Nephron progenitor cell (in vitro differentiated cells): ENCODE measurements at regions not wholly inside any gene's neighbourhood (a gene's known extent, or its start where the extent isn't known, plus 50 kb on each side); places are given as distances from the start of the nearest gene placed in this dataset.
"Not testable (repeated sequence)": the region's sequence is repeated elsewhere in the genome, so short reads cannot be mapped to it uniquely, and the experiment has no call there.

ENCODE experiments used
- DNase-seq: peaks from one replicate; pipeline ENCODE4 v3.0.0; 2021
- H3K27ac Mint-ChIP-seq: 2 replicates; pipeline ENCODE4 v1.8.0; 2021; ENCODE audit warnings: mild to moderate bottlenecking, moderate library complexity, mixed read lengths
- H3K27me3 Mint-ChIP-seq: 2 replicates; pipeline ENCODE4 v1.8.0; 2021; ENCODE audit warnings: mild to moderate bottlenecking, low read depth, mixed read lengths; ENCODE audit not compliant: poor library complexity
- H3K36me3 Mint-ChIP-seq: 2 replicates; pipeline ENCODE4 v1.8.0; 2021; ENCODE audit warnings: low read depth, mixed read lengths
- H3K4me1 Mint-ChIP-seq: 2 replicates; pipeline ENCODE4 v1.8.0; 2021; ENCODE audit warnings: mixed read lengths
- H3K4me3 Mint-ChIP-seq: 2 replicates; pipeline ENCODE4 v1.8.0; 2021; ENCODE audit warnings: mild to moderate bottlenecking, moderate library complexity, mixed read lengths
- H3K9me3 Mint-ChIP-seq: 2 replicates; pipeline ENCODE4 v1.8.0; 2021; ENCODE audit warnings: mild to moderate bottlenecking, moderate library complexity, mixed read lengths
- TF ChIP-seq, protein P1 (sequence below): fragments of 200-600 bp; sonication (generic); IDR thresholded peaks from 2 replicates; pipeline ENCODE4 v1.5.0; 2021; ENCODE audit warnings: antibody characterized with exemption

DNA sequence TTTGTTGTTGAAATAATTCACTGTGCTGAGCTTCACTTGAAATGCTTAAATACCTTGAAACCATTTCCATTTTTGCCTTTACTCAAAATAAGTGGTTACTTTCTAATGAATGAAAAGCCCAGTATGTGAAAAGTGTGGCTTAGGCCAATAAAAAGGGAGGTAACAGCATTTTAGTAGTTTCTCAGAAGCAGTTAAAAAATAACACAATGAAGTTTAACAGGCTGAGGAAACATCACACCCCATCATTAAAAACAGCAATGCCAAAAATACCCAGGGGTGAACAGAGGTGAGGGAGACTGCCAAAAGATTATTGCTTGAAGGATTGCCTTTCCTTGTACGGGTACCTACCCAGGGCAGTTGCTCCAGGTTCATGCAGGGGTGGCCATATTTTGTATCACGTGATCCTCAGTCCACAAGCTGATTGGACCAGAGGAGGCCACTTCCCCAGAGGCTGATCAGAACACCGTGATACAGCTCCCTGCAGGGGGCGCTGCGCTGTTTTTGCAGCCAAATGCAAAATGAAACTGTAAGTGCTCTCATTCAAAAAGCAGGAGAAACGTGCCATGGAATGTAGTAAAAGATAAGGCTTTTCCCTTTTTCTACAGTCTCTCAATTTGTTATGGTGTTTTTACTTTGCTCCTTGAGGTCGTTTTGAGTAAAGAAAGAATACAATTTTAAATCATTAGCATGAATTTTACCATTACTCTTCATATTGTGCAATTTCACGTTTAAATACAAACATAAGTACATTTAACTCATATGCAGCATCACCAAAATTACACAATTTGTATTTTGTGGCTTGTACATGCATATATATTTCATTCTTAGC, 70.2 kb upstream of the SH3BP4 start:
- TF ChIP-seq, protein P1, sequence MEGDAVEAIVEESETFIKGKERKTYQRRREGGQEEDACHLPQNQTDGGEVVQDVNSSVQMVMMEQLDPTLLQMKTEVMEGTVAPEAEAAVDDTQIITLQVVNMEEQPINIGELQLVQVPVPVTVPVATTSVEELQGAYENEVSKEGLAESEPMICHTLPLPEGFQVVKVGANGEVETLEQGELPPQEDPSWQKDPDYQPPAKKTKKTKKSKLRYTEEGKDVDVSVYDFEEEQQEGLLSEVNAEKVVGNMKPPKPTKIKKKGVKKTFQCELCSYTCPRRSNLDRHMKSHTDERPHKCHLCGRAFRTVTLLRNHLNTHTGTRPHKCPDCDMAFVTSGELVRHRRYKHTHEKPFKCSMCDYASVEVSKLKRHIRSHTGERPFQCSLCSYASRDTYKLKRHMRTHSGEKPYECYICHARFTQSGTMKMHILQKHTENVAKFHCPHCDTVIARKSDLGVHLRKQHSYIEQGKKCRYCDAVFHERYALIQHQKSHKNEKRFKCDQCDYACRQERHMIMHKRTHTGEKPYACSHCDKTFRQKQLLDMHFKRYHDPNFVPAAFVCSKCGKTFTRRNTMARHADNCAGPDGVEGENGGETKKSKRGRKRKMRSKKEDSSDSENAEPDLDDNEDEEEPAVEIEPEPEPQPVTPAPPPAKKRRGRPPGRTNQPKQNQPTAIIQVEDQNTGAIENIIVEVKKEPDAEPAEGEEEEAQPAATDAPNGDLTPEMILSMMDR = peak; percentile 52
- H3K4me1 Mint-ChIP-seq = peaks cover 36% of the 10 kb centered on the region
- peaks cover 24% of the 10 kb centered on the region for H3K9me3 Mint-ChIP-seq
- H3K27me3 Mint-ChIP-seq = peaks cover 8% of the 10 kb centered on the region
- no peak overlapping the region for H3K4me3 Mint-ChIP-seq
- peaks cover 25% of the 10 kb centered on the region for H3K36me3 Mint-ChIP-seq
- peak; percentile 67 for DNase-seq
- H3K27ac Mint-ChIP-seq = no peak overlapping the region

DNA sequence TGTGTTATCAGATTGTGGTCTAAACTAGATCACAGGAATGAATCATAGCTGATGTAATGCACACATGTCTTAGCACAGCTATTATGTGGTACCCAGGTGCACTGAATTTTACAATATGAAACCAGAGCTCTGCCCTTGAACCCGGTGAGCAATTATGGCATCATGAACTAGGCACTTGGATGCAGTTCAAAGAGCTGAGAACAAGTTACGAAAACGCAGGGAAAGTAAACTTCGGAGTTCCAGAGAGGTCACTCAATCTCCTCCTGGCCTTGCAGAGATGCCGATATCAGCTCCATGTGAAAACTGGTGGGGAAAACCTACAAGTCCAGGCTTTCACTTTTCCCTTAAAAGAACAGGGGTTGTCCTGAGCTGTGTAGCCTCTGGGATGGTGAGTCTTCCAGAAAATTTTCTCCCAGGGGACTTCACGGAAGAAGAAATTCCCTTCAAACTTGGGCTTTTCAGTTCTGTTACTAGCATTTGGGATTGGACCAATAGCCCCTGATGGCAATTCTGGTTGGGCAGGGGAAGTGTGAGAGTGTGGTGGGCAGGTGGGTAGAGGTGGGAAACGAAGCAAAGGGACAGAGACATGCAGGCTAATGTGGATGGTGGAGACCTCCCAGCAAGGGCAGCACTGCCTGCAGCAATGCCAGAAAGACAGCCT, 71.1 kb upstream of the SH3BP4 start:
- peaks cover 6% of the 10 kb centered on the region for H3K27me3 Mint-ChIP-seq
- H3K27ac Mint-ChIP-seq = peak overlapping the region; percentile 15
- DNase-seq = no peak
- peaks cover 28% of the 10 kb centered on the region for H3K36me3 Mint-ChIP-seq
- TF ChIP-seq, protein P1 = no peak
- H3K4me1 Mint-ChIP-seq = peaks cover 27% of the 10 kb centered on the region
- no peak overlapping the region for H3K4me3 Mint-ChIP-seq
- H3K9me3 Mint-ChIP-seq = peaks cover 31% of the 10 kb centered on the region

DNA sequence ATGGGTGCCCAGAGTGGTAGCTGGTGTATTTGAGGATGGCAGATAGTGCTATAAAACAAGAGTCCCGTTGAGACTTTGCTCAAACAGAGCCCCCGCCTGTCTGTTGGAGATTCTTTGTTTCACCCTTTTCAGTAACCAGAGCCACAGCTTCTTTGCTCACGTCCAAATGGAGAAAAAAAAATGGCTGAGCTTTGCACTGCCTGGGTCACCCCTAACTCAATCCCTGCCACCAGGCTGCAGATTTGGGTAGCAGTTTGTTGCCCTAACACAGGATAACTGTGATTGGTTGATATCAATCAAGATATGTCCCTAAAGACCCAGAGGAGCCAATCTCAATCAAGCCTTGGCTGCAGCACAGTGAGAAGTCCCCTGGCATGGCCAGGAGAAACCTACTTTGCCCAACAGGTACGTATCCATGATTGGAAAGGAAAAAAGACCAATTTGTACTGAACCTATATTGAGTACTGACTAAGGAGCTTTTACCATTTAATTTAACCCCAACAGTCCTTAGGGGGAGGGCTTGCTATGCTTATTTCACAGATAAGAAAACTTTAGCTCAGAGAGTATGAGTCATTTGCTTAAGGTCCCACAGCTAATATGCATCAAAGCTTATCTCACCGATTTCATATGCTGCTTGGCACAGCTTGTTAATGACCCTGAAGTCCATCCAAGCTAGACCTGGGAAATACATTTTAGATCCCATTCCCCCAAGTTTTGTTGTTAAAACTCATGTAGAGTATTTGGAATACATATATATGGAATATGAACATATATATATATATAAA, 72.0 kb upstream of the SH3BP4 start:
- TF ChIP-seq, protein P1 = no peak
- Mint-ChIP-seq H3K27me3 (peaks cover 3% of the 10 kb centered on the region), H3K36me3 (peaks cover 23% of the 10 kb centered on the region), H3K4me1 (peaks cover 19% of the 10 kb centered on the region), H3K9me3 (peaks cover 32% of the 10 kb centered on the region), H3K4me3 (no peak overlapping the region), H3K27ac (no peak overlapping the region)
- DNase-seq = no peak

DNA sequence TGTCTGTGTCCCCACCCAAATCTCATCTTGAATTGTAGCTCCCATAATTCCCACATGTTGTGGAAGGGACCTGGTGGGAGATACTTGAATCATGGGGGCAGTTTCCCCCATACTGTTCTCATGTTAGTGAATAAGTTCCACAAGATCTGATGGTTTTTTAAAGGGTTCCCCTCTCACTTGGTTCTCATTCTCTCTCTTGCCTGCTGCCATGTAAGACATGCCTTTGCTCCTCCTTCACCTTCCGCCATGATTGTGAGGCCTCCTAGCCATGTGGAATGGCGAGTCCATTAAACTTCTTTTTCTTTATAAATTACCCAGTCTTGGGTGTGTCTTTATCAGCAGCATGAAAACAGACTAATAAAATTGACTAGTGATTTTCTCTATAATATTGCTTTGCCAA, 75.2 kb upstream of the SH3BP4 start:
- not testable (repeated sequence) for DNase-seq, H3K27me3 Mint-ChIP-seq, H3K4me1 Mint-ChIP-seq, H3K27ac Mint-ChIP-seq, H3K4me3 Mint-ChIP-seq
- Mint-ChIP-seq H3K9me3 (peaks cover 51% of the 10 kb centered on the region), H3K36me3 (peaks cover 33% of the 10 kb centered on the region)

DNA sequence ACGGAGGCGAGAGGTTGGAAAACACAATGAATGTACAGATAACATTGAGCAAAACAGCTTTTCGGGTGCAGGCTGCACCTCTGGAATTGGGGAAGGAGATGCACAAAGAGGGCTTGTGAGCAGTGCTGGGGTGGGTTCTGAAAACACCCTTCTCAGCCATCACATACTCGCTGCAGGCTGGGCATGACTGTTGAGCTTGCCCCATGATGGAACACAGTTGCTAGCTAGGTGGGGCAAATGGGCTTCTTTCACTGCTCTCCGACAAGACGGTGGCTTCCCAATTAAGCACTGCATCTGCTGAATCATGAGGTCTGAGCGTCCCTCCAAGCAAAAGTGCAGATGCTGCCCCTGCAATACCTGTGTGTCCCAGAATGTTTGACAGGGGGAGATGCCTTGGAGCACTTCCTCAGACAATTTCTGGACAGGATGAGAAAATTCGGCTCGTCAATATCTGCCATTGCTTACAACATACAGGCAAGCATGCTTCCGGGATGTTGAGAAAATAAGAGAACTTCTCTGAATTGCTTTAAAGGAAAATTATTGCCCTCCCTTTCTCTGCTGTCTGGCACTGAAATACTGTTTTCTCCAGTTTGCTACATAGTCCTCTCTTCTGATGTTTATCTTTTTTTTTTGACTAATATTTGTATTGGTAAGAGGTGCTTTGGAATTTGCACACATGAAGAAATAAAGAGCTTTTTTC, 77.3 kb upstream of the SH3BP4 start:
- H3K9me3 Mint-ChIP-seq = peaks cover 51% of the 10 kb centered on the region
- no peaks in the 10 kb centered on the region for H3K4me1 Mint-ChIP-seq
- no peak overlapping the region for H3K4me3 Mint-ChIP-seq
- no peak for DNase-seq
- TF ChIP-seq, protein P1 = no peak
- no peaks in the 10 kb centered on the region for H3K27me3 Mint-ChIP-seq
- H3K27ac Mint-ChIP-seq = no peak overlapping the region
- peaks cover 33% of the 10 kb centered on the region for H3K36me3 Mint-ChIP-seq

DNA sequence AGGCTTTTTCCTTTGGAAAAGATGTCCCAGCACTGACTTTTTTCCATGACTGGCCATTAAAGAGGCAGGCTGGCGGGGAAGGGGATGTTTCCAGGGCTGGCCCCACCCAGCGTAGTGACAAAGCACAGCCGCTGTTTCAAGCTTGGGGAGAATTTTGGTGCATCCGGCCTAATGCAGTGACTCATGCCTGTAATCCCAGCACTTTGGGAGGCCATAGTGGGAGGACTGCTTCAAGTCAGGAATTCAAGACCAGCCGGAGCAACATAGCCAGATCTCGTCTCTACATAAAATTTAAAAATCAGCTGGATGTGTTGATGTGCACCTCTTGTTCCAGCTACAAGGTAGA, 78.0 kb upstream of the SH3BP4 start:
- Mint-ChIP-seq H3K27ac (no peak overlapping the region), H3K36me3 (peaks cover 37% of the 10 kb centered on the region), H3K27me3 (no peaks in the 10 kb centered on the region), H3K4me1 (no peaks in the 10 kb centered on the region), H3K4me3 (no peak overlapping the region), H3K9me3 (peaks cover 55% of the 10 kb centered on the region)
- TF ChIP-seq, protein P1 = no peak
- DNase-seq = no peak
